Vagina (tissue), 2 donors: ENCODE measurements at regions not wholly inside any gene's neighbourhood (a gene's known extent, or its start where the extent isn't known, plus 50 kb on each side); places are given as distances from the start of the nearest gene placed in this dataset.

ENCODE experiments used
- POLR2A ChIP-seq, 2 donors: fragments of 450-650 bp; IDR thresholded peaks; one replicate each; pipeline ENCODE4 v1.6.1; 2017; ENCODE audit warnings: antibody characterized with exemption in 2 of 2, mild to moderate bottlenecking in 2 of 2, moderate library complexity in 2 of 2
- TF ChIP-seq, protein P1 (sequence below), 3 experiments: fragments of 450-650 bp in 2 of 3; fragments of 200-600 bp in 1 of 3; sonication (generic) in 1 of 3; IDR thresholded peaks; one replicate each; pipeline ENCODE4 v1.5.1; 2017 to 2019; ENCODE audit warnings: antibody characterized with exemption in 3 of 3, mild to moderate bottlenecking in 2 of 3, moderate library complexity in 2 of 3

DNA sequence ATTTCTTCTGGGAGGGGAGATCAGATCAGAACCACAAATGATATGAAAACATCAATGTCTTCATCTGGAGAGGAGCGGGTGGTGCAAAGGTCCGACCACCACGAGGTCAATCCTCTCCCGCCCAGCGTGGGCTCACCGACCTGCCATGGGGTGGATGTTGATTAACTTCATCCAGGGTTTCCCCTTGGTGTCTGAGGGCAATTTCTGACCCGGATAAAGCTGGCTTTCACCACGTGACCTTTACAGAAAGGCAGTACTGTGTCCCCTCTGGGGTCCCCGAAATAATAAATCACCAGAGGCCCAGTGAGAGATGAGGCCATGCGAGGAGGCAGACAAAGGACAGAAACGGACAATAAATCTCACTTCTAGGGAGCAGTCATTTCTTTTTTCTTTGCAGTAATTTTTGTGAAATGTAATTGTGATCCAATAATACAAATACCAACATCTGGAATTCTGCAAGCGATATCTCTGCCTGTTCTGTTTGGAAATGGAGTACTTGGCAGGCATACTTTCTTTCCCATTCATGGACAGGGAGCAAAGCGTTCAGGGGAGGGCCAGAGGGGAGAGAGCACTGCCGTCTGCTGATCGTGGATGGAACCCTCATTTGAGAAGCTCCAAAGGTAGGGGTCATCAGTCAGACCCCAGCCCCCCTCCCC is 55.1 kb upstream of the APCDD1L start:
- TF ChIP-seq POLR2A (IDR thresholded peaks at IDR 0.05), result no peak
- TF ChIP-seq, protein P1, sequence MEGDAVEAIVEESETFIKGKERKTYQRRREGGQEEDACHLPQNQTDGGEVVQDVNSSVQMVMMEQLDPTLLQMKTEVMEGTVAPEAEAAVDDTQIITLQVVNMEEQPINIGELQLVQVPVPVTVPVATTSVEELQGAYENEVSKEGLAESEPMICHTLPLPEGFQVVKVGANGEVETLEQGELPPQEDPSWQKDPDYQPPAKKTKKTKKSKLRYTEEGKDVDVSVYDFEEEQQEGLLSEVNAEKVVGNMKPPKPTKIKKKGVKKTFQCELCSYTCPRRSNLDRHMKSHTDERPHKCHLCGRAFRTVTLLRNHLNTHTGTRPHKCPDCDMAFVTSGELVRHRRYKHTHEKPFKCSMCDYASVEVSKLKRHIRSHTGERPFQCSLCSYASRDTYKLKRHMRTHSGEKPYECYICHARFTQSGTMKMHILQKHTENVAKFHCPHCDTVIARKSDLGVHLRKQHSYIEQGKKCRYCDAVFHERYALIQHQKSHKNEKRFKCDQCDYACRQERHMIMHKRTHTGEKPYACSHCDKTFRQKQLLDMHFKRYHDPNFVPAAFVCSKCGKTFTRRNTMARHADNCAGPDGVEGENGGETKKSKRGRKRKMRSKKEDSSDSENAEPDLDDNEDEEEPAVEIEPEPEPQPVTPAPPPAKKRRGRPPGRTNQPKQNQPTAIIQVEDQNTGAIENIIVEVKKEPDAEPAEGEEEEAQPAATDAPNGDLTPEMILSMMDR (IDR thresholded peaks at IDR 0.05), result no peak
